ENCODE measurements at regions not wholly inside any gene's neighbourhood (a gene's known extent, or its start where the extent isn't known, plus 50 kb on each side); places are given as distances from the start of the nearest gene placed in this dataset.

GRCh38 chr4:58711039-58711438 lies 1600.9 kb upstream of the IGFBP7 start:
- DNase-seq, result no peak
- no peaks in the 10 kb centered on the region for H3K4me1 ChIP-seq (ENCODE audit: low read depth)
- no peak overlapping the region for H3K4me3 ChIP-seq
- intact Hi-C loops (cut with DNase I, micrococcal nuclease), result no loop called here
- ATAC-seq, result no peak
- TF ChIP-seq, protein P1, sequence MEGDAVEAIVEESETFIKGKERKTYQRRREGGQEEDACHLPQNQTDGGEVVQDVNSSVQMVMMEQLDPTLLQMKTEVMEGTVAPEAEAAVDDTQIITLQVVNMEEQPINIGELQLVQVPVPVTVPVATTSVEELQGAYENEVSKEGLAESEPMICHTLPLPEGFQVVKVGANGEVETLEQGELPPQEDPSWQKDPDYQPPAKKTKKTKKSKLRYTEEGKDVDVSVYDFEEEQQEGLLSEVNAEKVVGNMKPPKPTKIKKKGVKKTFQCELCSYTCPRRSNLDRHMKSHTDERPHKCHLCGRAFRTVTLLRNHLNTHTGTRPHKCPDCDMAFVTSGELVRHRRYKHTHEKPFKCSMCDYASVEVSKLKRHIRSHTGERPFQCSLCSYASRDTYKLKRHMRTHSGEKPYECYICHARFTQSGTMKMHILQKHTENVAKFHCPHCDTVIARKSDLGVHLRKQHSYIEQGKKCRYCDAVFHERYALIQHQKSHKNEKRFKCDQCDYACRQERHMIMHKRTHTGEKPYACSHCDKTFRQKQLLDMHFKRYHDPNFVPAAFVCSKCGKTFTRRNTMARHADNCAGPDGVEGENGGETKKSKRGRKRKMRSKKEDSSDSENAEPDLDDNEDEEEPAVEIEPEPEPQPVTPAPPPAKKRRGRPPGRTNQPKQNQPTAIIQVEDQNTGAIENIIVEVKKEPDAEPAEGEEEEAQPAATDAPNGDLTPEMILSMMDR (IDR thresholded peaks at IDR 0.05), result no peak
- no peaks in the 10 kb centered on the region for H3K36me3 ChIP-seq (ENCODE audit: low read depth)
- no peaks in the 10 kb centered on the region for H3K9me3 ChIP-seq

DNA sequence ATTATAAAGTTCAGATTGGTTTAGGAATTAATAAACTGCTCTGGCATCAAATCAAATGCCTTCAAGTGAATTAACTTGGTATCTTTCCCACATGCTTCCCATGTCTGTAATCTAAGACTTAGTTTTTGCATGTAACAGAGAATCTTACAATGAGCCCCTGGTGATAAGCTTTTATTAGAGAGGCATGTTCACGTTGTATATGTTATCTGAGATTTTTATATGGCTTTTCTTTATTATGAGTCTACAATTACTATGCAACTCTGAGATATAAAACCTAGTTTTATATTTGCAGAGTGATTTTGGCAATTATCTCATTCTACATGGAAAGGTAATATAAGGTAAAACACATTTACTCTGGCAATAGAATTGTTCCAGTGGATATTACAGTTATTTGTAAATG lies 1578.4 kb upstream of the IGFBP7 start:
- no peak for ATAC-seq
- intact Hi-C loops (cut with DNase I, micrococcal nuclease), result no loop called here
- TF ChIP-seq, protein P1 (IDR thresholded peaks at IDR 0.05), result no peak
- DNase-seq, result no peak
- H3K4me1 ChIP-seq (ENCODE audit: low read depth), result no peaks in the 10 kb centered on the region
- no peaks in the 10 kb centered on the region for H3K9me3 ChIP-seq
- H3K36me3 ChIP-seq (ENCODE audit: low read depth), result no peaks in the 10 kb centered on the region
- H3K4me3 ChIP-seq, result no peak overlapping the region

GRCh38 chr4:58679886-58680285 lies 1569.7 kb upstream of the IGFBP7 start:
- H3K36me3 ChIP-seq (ENCODE audit: low read depth), result no peaks in the 10 kb centered on the region
- DNase-seq, result no peak
- H3K9me3 ChIP-seq, result no peaks in the 10 kb centered on the region
- ATAC-seq, result no peak
- no peaks in the 10 kb centered on the region for H3K4me1 ChIP-seq (ENCODE audit: low read depth)
- intact Hi-C loops (cut with DNase I, micrococcal nuclease), result no loop called here
- TF ChIP-seq, protein P1 (IDR thresholded peaks at IDR 0.05), result no peak
- H3K4me3 ChIP-seq, result no peak overlapping the region

GRCh38 chr4:58679051-58679450 lies 1568.9 kb upstream of the IGFBP7 start:
- no peak for ATAC-seq
- Histone ChIP-seq H3K9me3 (no peaks in the 10 kb centered on the region), H3K36me3 (ENCODE audit: low read depth) (no peaks in the 10 kb centered on the region), H3K4me1 (ENCODE audit: low read depth) (no peaks in the 10 kb centered on the region), H3K4me3 (no peak overlapping the region)
- TF ChIP-seq, protein P1 (IDR thresholded peaks at IDR 0.05), result no peak
- intact Hi-C loops (cut with DNase I, micrococcal nuclease), result no loop called here
- no peak for DNase-seq

DNA sequence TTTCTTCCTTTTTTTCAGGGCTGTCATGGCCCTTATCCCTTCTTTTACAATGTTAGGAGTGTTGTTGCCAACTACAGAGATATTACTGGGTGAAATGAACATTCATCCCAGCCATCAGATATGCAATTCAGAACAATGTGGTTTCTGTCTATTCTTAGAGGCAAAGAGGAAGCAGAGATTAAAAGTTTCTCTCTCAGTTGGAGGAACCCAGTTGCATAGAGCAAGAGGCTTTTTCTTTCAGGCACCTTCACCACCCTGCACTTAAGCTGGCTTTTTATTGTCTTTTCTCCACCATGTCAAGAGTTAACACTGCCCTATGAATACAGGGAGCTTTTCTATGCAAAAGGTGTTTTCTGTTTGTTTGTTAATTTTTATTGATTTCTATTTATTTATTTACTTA lies 1559.6 kb upstream of the IGFBP7 start:
- TF ChIP-seq, protein P1 (IDR thresholded peaks at IDR 0.05), result no peak
- DNase-seq (no peak), ATAC-seq (no peak)
- Histone ChIP-seq H3K9me3 (peaks cover 4% of the 10 kb centered on the region), H3K4me3 (no peak overlapping the region), H3K4me1 (ENCODE audit: low read depth) (no peaks in the 10 kb centered on the region), H3K36me3 (ENCODE audit: low read depth) (no peaks in the 10 kb centered on the region)
- intact Hi-C loops (cut with DNase I, micrococcal nuclease), result no loop called here

GRCh38 chr4:58665649-58666048 lies 1555.5 kb upstream of the IGFBP7 start:
- H3K9me3 ChIP-seq, result no peaks in the 10 kb centered on the region
- H3K36me3 ChIP-seq (ENCODE audit: low read depth), result no peaks in the 10 kb centered on the region
- no peaks in the 10 kb centered on the region for H3K4me1 ChIP-seq (ENCODE audit: low read depth)
- no peak overlapping the region for H3K4me3 ChIP-seq
- ATAC-seq (no peak), DNase-seq (no peak)
- TF ChIP-seq, protein P1 (IDR thresholded peaks at IDR 0.05), result no peak
- intact Hi-C loops (cut with DNase I, micrococcal nuclease), result no loop called here

All from mucosa of descending colon (tissue), 3 donors.